ENCODE measurements at regions not wholly inside any gene's neighbourhood (a gene's known extent, or its start where the extent isn't known, plus 50 kb on each side); places are given as distances from the start of the nearest gene placed in this dataset.

GRCh38 chr9:13597427-13597826 is 317.9 kb upstream of the MPDZ start:
- DNase-seq (ENCODE audit: low read depth) = no peak

- DNase-seq (ENCODE audit: low read depth) = no peak
Measured at GRCh38 chr9:13597004-13597403, 317.5 kb upstream of the MPDZ start.

GRCh38 chr9:13596383-13596970 is 317.0 kb upstream of the MPDZ start:
- DNase-seq (ENCODE audit: low read depth) = no peak

GRCh38 chr9:13590996-13591395 is 311.5 kb upstream of the MPDZ start:
- no peak for DNase-seq (ENCODE audit: low read depth)

- no peak for DNase-seq (ENCODE audit: low read depth)
Measured at GRCh38 chr9:13589034-13589737, 309.7 kb upstream of the MPDZ start.

- DNase-seq (ENCODE audit: low read depth) = peak; percentile 9
Measured at GRCh38 chr9:13588151-13589033, 308.9 kb upstream of the MPDZ start.

GRCh38 chr9:13587571-13587970 is 308.1 kb upstream of the MPDZ start:
- DNase-seq (ENCODE audit: low read depth) = no peak

- DNase-seq (ENCODE audit: low read depth) = no peak
Measured at GRCh38 chr9:13586587-13587374, 307.3 kb upstream of the MPDZ start.

GRCh38 chr9:13580760-13581159 is 301.3 kb upstream of the MPDZ start:
- no peak for DNase-seq (ENCODE audit: low read depth)

- DNase-seq (ENCODE audit: low read depth) = no peak
Measured at GRCh38 chr9:13580131-13580530, 300.6 kb upstream of the MPDZ start.

- DNase-seq (ENCODE audit: low read depth) = no peak
Measured at GRCh38 chr9:13576101-13576500, 296.6 kb upstream of the MPDZ start.

GRCh38 chr9:13575558-13575957 is 296.1 kb upstream of the MPDZ start:
- DNase-seq (ENCODE audit: low read depth) = no peak

- no peak for DNase-seq (ENCODE audit: low read depth)
Measured at GRCh38 chr9:13570068-13570974, 290.8 kb upstream of the MPDZ start.

GRCh38 chr9:13569602-13570067 is 290.1 kb upstream of the MPDZ start:
- no peak for DNase-seq (ENCODE audit: low read depth)

GRCh38 chr9:13568841-13569601 is 289.5 kb upstream of the MPDZ start:
- DNase-seq (ENCODE audit: low read depth) = peak; percentile 7

GRCh38 chr9:13568405-13568804 is 288.9 kb upstream of the MPDZ start:
- peak; percentile 8 for DNase-seq (ENCODE audit: low read depth)

GRCh38 chr9:13567833-13568232 is 288.3 kb upstream of the MPDZ start:
- no peak for DNase-seq (ENCODE audit: low read depth)

GRCh38 chr9:13557746-13558145 is 278.3 kb upstream of the MPDZ start:
- no peak for DNase-seq (ENCODE audit: low read depth)

GRCh38 chr9:13556656-13557055 is 277.2 kb upstream of the MPDZ start:
- no peak for DNase-seq (ENCODE audit: low read depth)

GRCh38 chr9:13555989-13556500 is 276.6 kb upstream of the MPDZ start:
- no peak for DNase-seq (ENCODE audit: low read depth)

Data from RPMI7951 (cell line).